ENCODE measurements at regions not wholly inside any gene's neighbourhood (a gene's known extent, or its start where the extent isn't known, plus 50 kb on each side); places are given as distances from the start of the nearest gene placed in this dataset.
A peak's percentile ranks its signal among the peaks of the same experiment; 100 is the strongest.

DNA sequence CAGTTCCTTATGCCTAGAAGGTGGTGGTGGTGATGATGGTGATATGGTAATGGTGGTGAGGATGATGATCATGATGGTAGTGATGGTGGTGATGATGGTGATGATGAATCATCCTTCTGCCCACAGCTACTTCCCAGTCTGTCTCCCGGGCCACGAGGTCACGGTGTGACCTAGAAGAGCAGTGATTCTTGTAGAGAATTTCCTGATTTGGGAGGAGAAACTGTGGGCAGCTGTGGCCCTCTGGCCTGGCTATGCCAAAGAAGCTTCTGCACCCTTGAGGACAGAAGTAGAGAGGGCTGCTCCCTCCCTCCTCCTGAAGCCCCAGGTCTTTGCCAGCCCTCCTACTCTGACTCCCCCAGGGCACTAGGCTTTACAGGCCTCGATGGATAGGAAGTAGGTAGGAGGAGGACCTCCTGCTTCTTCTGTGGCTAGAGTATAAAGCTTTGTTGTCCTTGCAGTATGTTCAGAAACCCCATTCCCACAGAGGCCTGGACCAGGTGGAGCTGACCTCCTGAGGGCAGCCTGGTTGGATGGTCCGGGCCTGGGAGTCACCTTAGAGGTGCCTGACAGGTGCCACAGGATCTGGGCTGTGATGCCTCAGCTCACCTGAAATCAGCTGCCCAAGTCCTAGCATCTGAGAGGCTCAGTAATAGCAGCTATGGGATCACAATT lies 57.9 kb upstream of the EPAS1 start:
- DNase-seq (ENCODE audit: low read depth in 4 of 4, low spot score in 1 of 4) = no peak

DNA sequence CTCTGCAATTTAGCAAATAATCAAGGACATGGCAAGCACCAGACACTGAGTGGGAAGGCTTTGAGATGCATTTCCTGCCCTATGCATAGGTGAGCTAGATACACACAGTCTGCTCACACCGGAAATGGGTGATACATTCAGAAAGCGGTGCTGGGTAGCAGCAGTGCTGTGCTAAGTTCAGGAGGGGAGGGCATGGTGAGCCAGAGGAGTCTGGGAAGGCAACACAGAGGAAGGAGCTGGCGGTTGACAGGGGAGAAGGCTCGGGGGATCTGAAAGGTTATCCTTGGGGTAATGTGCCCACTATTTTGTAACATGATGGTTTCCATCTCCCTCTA lies 57.4 kb upstream of the EPAS1 start:
- peak in 3 of 4 experiments; percentile 27 to 59 (median 43) for DNase-seq (ENCODE audit: low read depth in 4 of 4, low spot score in 1 of 4)

DNA sequence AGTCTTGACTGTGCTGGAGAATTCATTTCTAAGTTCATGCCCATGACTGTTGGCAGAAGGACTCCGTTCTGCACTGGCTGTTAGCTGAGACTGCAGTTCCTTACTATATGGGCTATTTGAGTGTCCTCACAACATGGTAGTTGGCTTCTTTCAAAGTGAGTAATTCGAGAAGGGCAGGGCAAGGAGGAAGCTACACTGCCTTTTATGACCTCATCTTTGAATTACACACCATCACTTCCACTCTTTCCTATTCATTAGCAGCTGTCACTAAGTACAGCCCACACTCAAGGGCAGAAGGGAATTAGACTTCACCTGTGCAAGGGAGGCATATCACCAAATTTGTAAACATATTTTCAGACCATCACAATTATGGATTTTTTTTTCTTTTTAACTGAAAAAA lies 55.9 kb upstream of the EPAS1 start:
- DNase-seq (ENCODE audit: low read depth in 4 of 4, low spot score in 1 of 4) = no peak

DNA sequence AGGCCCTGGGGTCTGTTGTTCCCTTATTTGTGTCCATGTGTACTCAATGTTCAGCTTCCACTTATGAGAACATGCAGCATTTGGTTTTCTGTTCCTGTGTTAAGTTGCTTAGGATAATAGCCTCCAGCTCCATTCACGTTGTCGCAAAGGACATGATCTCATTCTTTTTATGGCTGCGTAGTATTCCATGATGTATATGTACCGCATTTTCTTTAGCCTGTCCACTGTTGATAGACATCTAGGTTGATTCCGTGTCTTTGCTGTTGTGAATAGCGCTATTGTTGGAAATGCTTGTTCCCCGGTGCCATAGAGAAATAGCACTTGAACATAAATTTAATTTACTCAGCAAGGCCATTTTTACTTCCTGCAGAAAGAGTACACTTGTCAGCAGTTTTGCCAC lies 51.3 kb upstream of the EPAS1 start:
- no peak for DNase-seq (ENCODE audit: low read depth in 4 of 4, low spot score in 1 of 4)

DNA sequence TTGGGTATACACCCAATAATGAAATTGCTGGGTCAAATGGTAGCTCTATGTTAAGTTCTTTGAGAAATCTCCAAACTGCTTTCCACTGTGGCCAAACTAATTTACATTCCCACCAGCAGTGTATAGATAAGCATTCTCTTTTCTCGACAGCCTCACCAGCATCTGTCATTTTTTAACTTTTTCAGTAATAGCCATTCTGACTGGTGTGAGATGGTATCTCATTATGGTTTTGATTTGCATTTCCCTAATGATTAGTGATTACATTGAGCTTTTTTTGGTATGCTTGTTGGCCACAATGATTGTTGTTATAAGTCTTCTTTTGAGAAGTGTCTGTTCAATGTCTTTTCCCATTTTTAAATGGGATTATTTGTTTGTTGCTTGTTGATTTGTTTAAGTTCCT lies 50.4 kb upstream of the EPAS1 start:
- no peak for DNase-seq (ENCODE audit: low read depth in 4 of 4, low spot score in 1 of 4)
